Kidney epithelial cell (primary cell): ENCODE measurements at regions not wholly inside any gene's neighbourhood (a gene's known extent, or its start where the extent isn't known, plus 50 kb on each side); places are given as distances from the start of the nearest gene placed in this dataset.
"Not testable (repeated sequence)": the region's sequence is repeated elsewhere in the genome, so short reads cannot be mapped to it uniquely, and the experiment has no call there.

ENCODE experiments used
- DNase-seq: peaks from one replicate; pipeline ENCODE4 v3.0.0-alpha.2; 2010; ENCODE audit warnings: low read depth
- H3K27me3 ChIP-seq: 2 replicates; pipeline ENCODE4 v1.6.0; 2011; ENCODE audit warnings: low read length; ENCODE audit not compliant: control insufficient read depth, insufficient read depth
- H3K36me3 ChIP-seq: 2 replicates; pipeline ENCODE4 v1.5.1; 2011; ENCODE audit warnings: low read length; ENCODE audit not compliant: control insufficient read depth, insufficient read depth
- H3K4me3 ChIP-seq: 2 replicates; pipeline ENCODE4 v1.5.1; 2011; ENCODE audit warnings: low read depth, mild to moderate bottlenecking, control low read depth, low read length
- CTCF ChIP-seq: IDR thresholded peaks from 2 replicates; pipeline ENCODE4 v1.5.1; 2011; ENCODE audit warnings: mild to moderate bottlenecking, moderate library complexity, low read length, control low read depth, inconsistent platforms; ENCODE audit not compliant: insufficient read depth, poor library complexity, severe bottlenecking

- H3K4me3 ChIP-seq = no peak overlapping the region
- H3K27me3 ChIP-seq = peaks cover 7% of the 10 kb centered on the region
- H3K36me3 ChIP-seq = no peaks in the 10 kb centered on the region
- DNase-seq = no peak
- no peak for TF ChIP-seq CTCF
These were observed 241.8 kb upstream of the PRSS58 start for GRCh38 chr7:142499635-142500034.

- peaks cover 6% of the 10 kb centered on the region for H3K27me3 ChIP-seq
- no peaks in the 10 kb centered on the region for H3K36me3 ChIP-seq
- TF ChIP-seq CTCF = no peak
- no peak overlapping the region for H3K4me3 ChIP-seq
- DNase-seq = no peak
These were observed 240.5 kb upstream of the PRSS58 start for GRCh38 chr7:142498364-142498763.

- peak; percentile 70 for TF ChIP-seq CTCF
- Histone ChIP-seq H3K36me3 (no peaks in the 10 kb centered on the region), H3K27me3 (peaks cover 5% of the 10 kb centered on the region), H3K4me3 (no peak overlapping the region)
- DNase-seq = no peak
These were observed 238.7 kb upstream of the PRSS58 start for GRCh38 chr7:142496545-142496991.

GRCh38 chr7:142495879-142496278 lies 238.0 kb upstream of the PRSS58 start:
- DNase-seq, H3K27me3 ChIP-seq, H3K36me3 ChIP-seq, H3K4me3 ChIP-seq: not testable (repeated sequence)

GRCh38 chr7:142495301-142495700 lies 237.4 kb upstream of the PRSS58 start:
- not testable (repeated sequence) for H3K36me3 ChIP-seq, H3K4me3 ChIP-seq, H3K27me3 ChIP-seq, DNase-seq

GRCh38 chr7:142494021-142494420 lies 236.2 kb upstream of the PRSS58 start:
- TF ChIP-seq CTCF = no peak
- no peak for DNase-seq

GRCh38 chr7:142488842-142489241 lies 231.0 kb upstream of the PRSS58 start:
- TF ChIP-seq CTCF = no peak
- H3K36me3 ChIP-seq = no peaks in the 10 kb centered on the region
- H3K27me3 ChIP-seq = no peaks in the 10 kb centered on the region
- H3K4me3 ChIP-seq = no peak overlapping the region
- no peak for DNase-seq

More at GRCh38 chr7:142494021-142494420, 236.2 kb upstream of the PRSS58 start:
- Histone ChIP-seq H3K36me3 (no peaks in the 10 kb centered on the region), H3K27me3 (peaks cover 5% of the 10 kb centered on the region), H3K4me3 (no peak overlapping the region)
